Karpas-422 (cell line): ENCODE measurements at regions not wholly inside any gene's neighbourhood (a gene's known extent, or its start where the extent isn't known, plus 50 kb on each side); places are given as distances from the start of the nearest gene placed in this dataset.
A peak's percentile ranks its signal among the peaks of the same experiment; 100 is the strongest.

Source experiments
- DNase-seq: peaks from one replicate; pipeline ENCODE4 v3.0.0-alpha.2; 2015
- H2AFZ ChIP-seq: fragments of 200-600 bp; sonication (generic); 2 replicates; pipeline ENCODE4 v1.6.1; 2014; ENCODE audit warnings: antibody characterized with exemption, low read length, mixed read lengths
- H3K27ac ChIP-seq: fragments of 200-600 bp; sonication (generic); 2 replicates; pipeline ENCODE4 v1.5.1; 2014; ENCODE audit warnings: mild to moderate bottlenecking, low read length, moderate library complexity
- H3K27me3 ChIP-seq: fragments of 200-600 bp; sonication (generic); 2 replicates; pipeline ENCODE4 v1.6.1; 2014; ENCODE audit warnings: low read length, mixed read lengths
- H3K36me3 ChIP-seq: fragments of 200-600 bp; sonication (generic); 2 replicates; pipeline ENCODE4 v1.6.1; 2014; ENCODE audit warnings: low read length, mixed read lengths; ENCODE audit not compliant: insufficient read depth
- H3K4me1 ChIP-seq: fragments of 200-600 bp; sonication (generic); 2 replicates; pipeline ENCODE4 v1.6.1; 2014; ENCODE audit warnings: mild to moderate bottlenecking, low read length, mixed read lengths
- H3K4me2 ChIP-seq: fragments of 200-600 bp; sonication (generic); 2 replicates; pipeline ENCODE4 v1.6.1; 2014; ENCODE audit warnings: low read length, low read depth, mild to moderate bottlenecking; ENCODE audit not compliant: poor library complexity, severe bottlenecking
- H3K4me3 ChIP-seq: fragments of 200-600 bp; sonication (generic); 2 replicates; pipeline ENCODE4 v1.5.1; 2014; ENCODE audit warnings: mild to moderate bottlenecking, antibody characterized with exemption, low read length, mixed read lengths
- H3K79me2 ChIP-seq: fragments of 200-600 bp; sonication (generic); 2 replicates; pipeline ENCODE4 v1.6.1; 2014; ENCODE audit warnings: mild to moderate bottlenecking, low read length, mixed read lengths
- H3K9ac ChIP-seq: fragments of 200-600 bp; sonication (generic); 2 replicates; pipeline ENCODE4 v1.6.0; 2014; ENCODE audit warnings: low read length
- H3K9me2 ChIP-seq: fragments of 200-600 bp; sonication (generic), shearing (Covaris generic); replicated peaks from 2 replicates; pipeline ENCODE4 v1.6.0; 2014; ENCODE audit warnings: mild to moderate bottlenecking, low read length, moderate library complexity; ENCODE audit not compliant: insufficient read depth
- H3K9me3 ChIP-seq: fragments of 300-700, 200-600 bp; sonication (generic); 2 replicates; pipeline ENCODE4 v1.6.1; 2014; ENCODE audit warnings: low read length, mixed read lengths
- H4K20me1 ChIP-seq: fragments of 200-600 bp; sonication (generic); 2 replicates; pipeline ENCODE4 v1.6.1; 2014; ENCODE audit warnings: mild to moderate bottlenecking, antibody characterized with exemption, low read length, low read depth; ENCODE audit not compliant: insufficient read depth

DNA sequence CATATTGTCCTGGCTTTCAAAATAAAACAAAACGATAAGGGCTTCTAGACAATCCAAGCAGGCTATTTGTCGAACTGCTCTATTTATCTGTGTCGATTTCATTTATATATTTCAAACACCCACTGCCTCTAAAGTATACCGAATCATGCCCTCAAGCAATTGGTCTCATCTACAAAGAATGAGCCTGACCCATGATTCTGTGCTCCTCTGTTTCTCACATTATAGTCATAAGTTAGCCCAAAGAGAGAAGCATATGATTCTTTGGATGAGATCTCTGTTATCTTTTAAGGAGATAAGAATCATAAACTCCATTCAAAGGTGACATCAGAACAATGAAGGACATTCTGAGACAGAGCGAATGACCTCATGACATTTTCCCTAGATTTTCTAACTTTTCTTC lies 191.1 kb downstream of the MAP2K6 start:
- Histone ChIP-seq H3K27ac (no peak overlapping the region), H2AFZ (no peak overlapping the region), H3K79me2 (no peaks in the 10 kb centered on the region), H3K9ac (no peak overlapping the region), H3K4me2 (no peak overlapping the region), H3K9me2 (no peaks in the 10 kb centered on the region), H3K9me3 (no peaks in the 10 kb centered on the region), H3K36me3 (no peaks in the 10 kb centered on the region), H3K4me3 (no peak overlapping the region), H3K4me1 (peaks cover 44% of the 10 kb centered on the region), H3K27me3 (no peaks in the 10 kb centered on the region), H4K20me1 (no peaks in the 10 kb centered on the region)
- DNase-seq = no peak

DNA sequence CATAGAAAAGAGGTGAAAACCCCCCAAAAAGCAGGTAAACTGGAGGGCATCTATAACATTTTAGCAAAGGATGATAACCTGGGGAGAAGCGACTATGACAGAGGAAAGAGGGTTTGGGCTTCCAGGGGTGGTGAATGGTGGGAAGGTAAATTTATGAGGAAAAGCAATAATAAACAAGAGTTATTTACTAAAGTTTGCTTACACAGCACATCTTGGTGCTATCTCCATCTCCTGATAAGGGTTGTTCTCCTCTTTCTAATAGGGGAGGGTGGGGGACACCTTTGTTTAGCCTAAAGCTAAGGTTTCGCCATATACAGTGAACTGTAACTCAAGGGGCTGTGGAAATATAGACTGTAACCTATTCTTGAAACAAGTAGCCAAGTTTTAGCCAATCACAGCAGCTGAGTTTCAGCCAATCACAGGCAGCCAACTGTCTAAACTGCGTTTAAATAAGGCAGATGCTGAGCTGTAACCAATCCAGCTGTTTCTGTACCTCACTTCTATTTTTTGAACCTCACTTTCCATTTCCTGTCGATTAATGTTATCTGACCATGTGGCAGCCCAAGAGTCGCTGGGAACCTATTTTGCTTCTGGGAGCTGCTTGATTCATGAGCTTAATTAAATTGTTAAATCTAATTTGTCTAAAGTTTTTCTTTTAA lies 191.8 kb downstream of the MAP2K6 start:
- Histone ChIP-seq H3K4me1 (peaks cover 44% of the 10 kb centered on the region), H3K9me3 (no peaks in the 10 kb centered on the region), H3K4me3 (no peak overlapping the region), H3K9ac (no peak overlapping the region), H3K9me2 (no peaks in the 10 kb centered on the region), H3K36me3 (no peaks in the 10 kb centered on the region), H3K4me2 (peak overlapping the region; percentile 28), H4K20me1 (no peaks in the 10 kb centered on the region), H3K27me3 (no peaks in the 10 kb centered on the region), H2AFZ (no peak overlapping the region), H3K27ac (no peak overlapping the region), H3K79me2 (no peaks in the 10 kb centered on the region)
- peak; percentile 72 for DNase-seq

DNA sequence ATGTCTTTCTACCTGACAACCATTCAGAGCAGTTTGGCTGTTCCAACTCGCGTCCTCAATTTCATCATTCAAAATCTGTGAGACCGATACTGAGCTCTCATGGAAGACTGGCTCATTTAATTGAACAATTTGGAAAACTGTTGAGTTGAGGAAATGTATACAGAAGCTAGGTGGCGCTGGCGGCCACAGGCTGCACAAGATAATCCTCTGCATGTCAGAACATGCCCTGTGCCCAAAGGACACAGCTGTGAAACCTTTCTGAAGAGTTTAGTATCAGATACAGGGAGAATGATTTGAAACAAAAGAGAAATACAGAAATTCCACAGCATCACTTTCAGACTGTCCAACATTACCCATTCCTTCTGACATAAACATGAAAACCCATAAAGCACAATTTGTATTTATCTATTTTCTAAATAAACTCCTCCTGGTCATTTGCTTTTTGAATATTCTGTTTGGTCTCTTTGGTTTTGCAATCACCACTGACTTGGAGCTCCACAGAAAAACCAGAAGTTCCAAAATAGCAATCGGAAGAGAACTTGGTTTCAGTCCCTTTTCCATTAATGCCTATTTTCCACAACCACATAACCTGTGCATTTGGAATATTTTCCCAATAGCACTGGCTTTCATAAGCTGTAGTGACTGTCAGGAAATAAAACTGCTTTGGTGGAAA lies 192.8 kb downstream of the MAP2K6 start:
- no peaks in the 10 kb centered on the region for H3K79me2 ChIP-seq
- H3K4me1 ChIP-seq = peaks cover 44% of the 10 kb centered on the region
- H2AFZ ChIP-seq = no peak overlapping the region
- DNase-seq = peak; percentile 83
- no peaks in the 10 kb centered on the region for H4K20me1 ChIP-seq
- no peaks in the 10 kb centered on the region for H3K36me3 ChIP-seq
- no peaks in the 10 kb centered on the region for H3K9me2 ChIP-seq
- H3K9ac ChIP-seq = peak overlapping the region; percentile 3; the same call in 1 of the 2 replicates
- H3K27me3 ChIP-seq = no peaks in the 10 kb centered on the region
- H3K4me2 ChIP-seq = peak overlapping the region; percentile 28
- H3K9me3 ChIP-seq = no peaks in the 10 kb centered on the region
- no peak overlapping the region for H3K27ac ChIP-seq
- no peak overlapping the region for H3K4me3 ChIP-seq

DNA sequence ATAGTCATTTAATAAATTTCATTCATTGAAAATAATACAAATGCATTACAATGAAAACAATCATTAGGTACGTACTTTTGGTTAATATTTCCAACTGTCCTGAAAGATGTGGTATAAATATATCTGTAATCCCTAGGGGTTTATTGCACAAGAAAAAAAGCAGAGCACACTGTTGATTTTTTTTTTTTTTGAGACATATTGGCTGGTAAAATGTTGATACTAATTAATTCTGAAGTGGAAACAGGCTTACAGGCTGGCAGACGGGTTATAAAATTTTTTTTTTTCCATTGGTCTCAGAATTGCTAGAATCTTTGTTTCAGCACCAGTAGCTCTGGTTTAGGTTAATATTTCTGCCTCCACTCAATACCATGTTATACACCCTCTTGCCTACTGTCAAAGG lies 193.6 kb downstream of the MAP2K6 start:
- no peaks in the 10 kb centered on the region for H3K9me2 ChIP-seq

DNA sequence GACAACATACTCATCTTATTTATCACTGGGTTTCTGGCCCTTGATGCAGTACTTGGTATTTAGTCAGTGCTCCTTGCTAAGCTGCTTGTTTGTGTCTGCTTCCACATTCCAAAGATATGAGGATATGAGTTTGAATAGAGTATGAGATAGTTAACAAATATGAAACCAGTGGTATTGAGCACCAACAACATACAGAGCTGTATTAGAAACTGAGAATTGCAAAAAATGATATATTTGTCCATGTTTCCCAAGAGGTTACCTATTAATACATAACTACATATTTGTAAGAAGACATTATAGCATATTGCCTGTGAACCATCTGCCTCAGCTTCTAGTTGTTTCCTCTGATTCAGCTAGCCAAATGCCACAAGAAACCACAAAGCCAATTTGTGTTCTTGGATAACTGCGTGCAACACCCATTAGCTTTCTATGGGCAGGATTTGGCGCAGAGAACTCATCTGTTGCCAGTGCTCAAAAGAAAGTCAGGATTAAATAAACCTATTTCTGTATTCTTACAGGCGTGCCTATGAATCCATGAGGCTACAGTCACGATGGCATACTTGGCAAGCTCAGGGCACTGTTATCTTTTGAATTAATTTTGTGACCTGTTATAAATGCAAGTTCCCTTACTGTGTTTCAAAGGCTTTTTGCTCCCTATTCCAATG lies 194.4 kb downstream of the MAP2K6 start:
- Histone ChIP-seq H3K9ac (no peak overlapping the region), H3K9me2 (no peaks in the 10 kb centered on the region), H2AFZ (no peak overlapping the region), H3K36me3 (no peaks in the 10 kb centered on the region), H3K27ac (no peak overlapping the region), H3K27me3 (no peaks in the 10 kb centered on the region), H3K4me3 (no peak overlapping the region), H3K4me1 (peaks cover 39% of the 10 kb centered on the region), H4K20me1 (no peaks in the 10 kb centered on the region), H3K79me2 (no peaks in the 10 kb centered on the region), H3K4me2 (peak overlapping the region; percentile 30), H3K9me3 (no peaks in the 10 kb centered on the region)
- no peak for DNase-seq

More for the DNA sequence above, 193.6 kb downstream of the MAP2K6 start:
- H2AFZ ChIP-seq = no peak overlapping the region
- H3K4me3 ChIP-seq = no peak overlapping the region
- DNase-seq = no peak
- H3K9ac ChIP-seq = no peak overlapping the region
- no peak overlapping the region for H3K4me2 ChIP-seq
- no peak overlapping the region for H3K27ac ChIP-seq
- no peaks in the 10 kb centered on the region for H3K9me3 ChIP-seq
- no peaks in the 10 kb centered on the region for H3K79me2 ChIP-seq
- H3K36me3 ChIP-seq = no peaks in the 10 kb centered on the region
- peaks cover 39% of the 10 kb centered on the region for H3K4me1 ChIP-seq
- H3K27me3 ChIP-seq = no peaks in the 10 kb centered on the region
- no peaks in the 10 kb centered on the region for H4K20me1 ChIP-seq

DNA sequence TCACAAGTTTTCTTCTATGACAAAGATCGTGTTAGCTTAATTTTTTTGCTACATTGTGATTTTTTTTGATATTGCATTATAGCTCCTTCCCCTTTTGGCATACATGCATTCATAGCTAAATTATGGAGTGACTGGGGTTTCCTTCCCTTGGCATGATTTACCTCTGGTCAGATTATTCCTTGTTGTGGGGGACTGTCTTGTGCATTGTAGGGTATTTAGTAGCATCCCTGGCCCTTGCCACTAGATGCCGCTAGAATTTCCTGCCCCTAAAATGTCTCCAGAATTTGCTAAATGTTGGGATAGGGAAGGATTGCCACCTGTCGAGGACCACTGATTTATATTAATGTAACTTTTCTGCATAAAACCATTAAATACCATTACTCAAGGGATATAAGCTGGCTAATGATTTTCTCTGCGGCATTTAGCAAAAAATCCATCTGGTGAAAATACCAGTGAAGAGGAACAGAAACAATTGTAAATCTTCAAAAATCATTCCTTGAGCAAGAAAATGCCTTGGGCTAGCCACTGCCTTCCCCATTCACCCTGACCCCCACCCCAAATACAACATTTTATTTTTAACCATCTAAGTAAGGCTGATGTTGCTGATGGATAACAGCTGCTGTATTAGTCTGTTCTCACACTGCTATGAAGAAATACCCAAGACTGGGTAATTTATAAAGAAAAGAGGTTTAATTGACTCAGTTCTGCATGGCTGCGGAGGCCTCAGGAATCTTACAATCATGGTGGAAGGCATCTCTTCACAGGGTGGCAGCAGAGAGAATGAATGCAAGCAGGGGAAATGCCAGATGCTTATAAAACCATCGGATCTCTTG lies 195.2 kb downstream of the MAP2K6 start:
- Histone ChIP-seq H3K27ac (no peak overlapping the region), H3K36me3 (no peaks in the 10 kb centered on the region), H3K4me2 (peak overlapping the region; percentile 30), H2AFZ (0 out of 2 replicates have a peak overlapping the region, but pooled peaks have one; percentile 20), H3K9me3 (no peaks in the 10 kb centered on the region), H3K9ac (no peak overlapping the region), H4K20me1 (no peaks in the 10 kb centered on the region), H3K79me2 (no peaks in the 10 kb centered on the region), H3K27me3 (no peaks in the 10 kb centered on the region), H3K4me1 (peaks cover 39% of the 10 kb centered on the region), H3K9me2 (no peaks in the 10 kb centered on the region), H3K4me3 (no peak overlapping the region)
- DNase-seq = peak; percentile 63

DNA sequence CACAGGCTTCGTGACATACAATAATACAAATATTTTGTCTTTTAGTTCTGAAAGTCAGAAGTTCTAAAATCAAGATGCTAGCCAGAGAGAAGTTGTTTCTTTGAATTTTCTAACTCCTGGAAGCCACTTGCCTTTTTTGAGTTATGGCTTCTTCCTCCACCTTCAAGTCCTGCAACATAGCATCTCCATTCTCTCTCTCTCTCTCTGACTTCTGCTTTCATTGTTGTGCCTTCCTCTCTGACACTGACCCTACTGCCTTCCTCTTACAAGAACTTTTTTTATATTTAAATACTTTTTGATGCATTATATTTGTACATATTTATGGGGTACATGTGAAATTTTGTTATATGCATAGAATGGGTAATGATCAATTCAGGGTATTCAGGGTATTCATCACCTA lies 205.9 kb downstream of the MAP2K6 start:
- DNase-seq = peak; percentile 53
- Histone ChIP-seq H3K4me1 (peaks cover 3% of the 10 kb centered on the region; the same call in 1 of the 2 replicates), H2AFZ (no peak overlapping the region), H3K9me2 (no peaks in the 10 kb centered on the region), H4K20me1 (no peaks in the 10 kb centered on the region), H3K4me3 (no peak overlapping the region), H3K9me3 (no peaks in the 10 kb centered on the region), H3K36me3 (no peaks in the 10 kb centered on the region), H3K27ac (no peak overlapping the region), H3K9ac (no peak overlapping the region), H3K79me2 (no peaks in the 10 kb centered on the region), H3K4me2 (no peak overlapping the region), H3K27me3 (0 out of 2 replicates have a peak, but pooled peaks cover 7% of the 10 kb centered on the region)
